GM18517 (cell line): ENCODE measurements at regions not wholly inside any gene's neighbourhood (a gene's known extent, or its start where the extent isn't known, plus 50 kb on each side); places are given as distances from the start of the nearest gene placed in this dataset.
"Not testable (repeated sequence)": the region's sequence is repeated elsewhere in the genome, so short reads cannot be mapped to it uniquely, and the experiment has no call there.

Source experiments
- ATAC-seq: cut with Tn5 transposase; IDR thresholded peaks from one replicate; pipeline ENCODE4 v1.9.1; 2021; ENCODE audit warnings: mild to moderate bottlenecking, moderate library complexity; ENCODE audit not compliant: unreplicated experiment

- ATAC-seq = no peak
These were observed 326.7 kb upstream of the SUCLG2 start for GRCh38 chr3:67981077-67981476.

- no peak for ATAC-seq
These were observed 324.9 kb upstream of the SUCLG2 start for GRCh38 chr3:67979342-67979741.

- ATAC-seq = no peak
These were observed 323.4 kb upstream of the SUCLG2 start for GRCh38 chr3:67977762-67978161.

GRCh38 chr3:67976663-67977062 is 322.3 kb upstream of the SUCLG2 start:
- no peak for ATAC-seq

GRCh38 chr3:67964596-67964995 is 310.2 kb upstream of the SUCLG2 start:
- ATAC-seq = no peak

- ATAC-seq = no peak
These were observed 302.9 kb upstream of the SUCLG2 start for GRCh38 chr3:67957268-67957667.

GRCh38 chr3:67947808-67948508 is 293.5 kb upstream of the SUCLG2 start:
- ATAC-seq = no peak

- no peak for ATAC-seq
These were observed 292.0 kb upstream of the SUCLG2 start for GRCh38 chr3:67946436-67946835.

GRCh38 chr3:67943546-67943945 is 289.1 kb upstream of the SUCLG2 start:
- no peak for ATAC-seq

- no peak for ATAC-seq
These were observed 287.1 kb upstream of the SUCLG2 start for GRCh38 chr3:67941433-67942030.

GRCh38 chr3:67940210-67940952 is 286.0 kb upstream of the SUCLG2 start:
- no peak for ATAC-seq

- no peak for ATAC-seq
These were observed 283.2 kb upstream of the SUCLG2 start for GRCh38 chr3:67937498-67938118.

- not testable (repeated sequence) for ATAC-seq
These were observed 276.0 kb upstream of the SUCLG2 start for GRCh38 chr3:67930394-67930793.

- ATAC-seq = no peak
These were observed 269.4 kb upstream of the SUCLG2 start for GRCh38 chr3:67923796-67924195.

GRCh38 chr3:67920969-67921368 is 266.6 kb upstream of the SUCLG2 start:
- ATAC-seq = no peak

GRCh38 chr3:67920311-67920710 is 265.9 kb upstream of the SUCLG2 start:
- ATAC-seq = no peak

GRCh38 chr3:67916353-67916752 is 261.9 kb upstream of the SUCLG2 start:
- ATAC-seq = no peak

- ATAC-seq = no peak
These were observed 253.3 kb upstream of the SUCLG2 start for GRCh38 chr3:67907735-67908134.

- ATAC-seq = no peak
These were observed 251.8 kb upstream of the SUCLG2 start for GRCh38 chr3:67906261-67906660.

- no peak for ATAC-seq
These were observed 247.3 kb upstream of the SUCLG2 start for GRCh38 chr3:67901681-67902080.

- ATAC-seq = no peak
These were observed 244.5 kb upstream of the SUCLG2 start for GRCh38 chr3:67898916-67899315.
